ENCODE measurements at regions not wholly inside any gene's neighbourhood (a gene's known extent, or its start where the extent isn't known, plus 50 kb on each side); places are given as distances from the start of the nearest gene placed in this dataset.

DNA sequence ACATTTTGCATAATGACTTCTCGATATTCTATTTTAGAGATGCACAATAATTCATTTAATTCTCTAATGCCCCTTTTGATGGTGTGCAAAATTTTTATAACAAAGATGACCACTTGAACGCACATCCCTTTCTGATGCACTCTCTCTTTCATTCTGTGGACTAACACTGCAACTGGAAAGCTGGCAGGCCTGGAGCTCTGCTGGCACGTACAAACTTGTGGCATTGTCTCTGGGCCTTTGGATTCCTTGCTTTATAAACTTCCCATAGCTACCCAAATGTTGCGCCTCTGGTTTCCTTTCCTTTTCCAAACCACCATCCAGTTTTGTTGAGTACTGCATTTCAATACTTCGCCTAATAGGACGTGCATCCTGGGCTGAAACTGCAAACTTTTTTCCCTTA lies 194.5 kb upstream of the CFAP20DC start:
- intact Hi-C loops (cut with DNase I), result no loop called here
- ATAC-seq, result peak in 1 of 4 donors; percentile 47
- Histone ChIP-seq H3K27ac (no peak overlapping the region), H3K9me3 (no peaks in the 10 kb centered on the region), H3K4me1 (peaks cover 0 to 19% (median 12%) of the 10 kb centered on the region in 12 donors), H3K36me3 (no peaks in the 10 kb centered on the region), H3K27me3 (no peaks in the 10 kb centered on the region), H3K4me3 (no peak overlapping the region)
- TF ChIP-seq POLR2A (IDR thresholded peaks at IDR 0.05) (no peak), CTCF (IDR thresholded peaks at IDR 0.05) (no peak)
- 78 to 83% (median 80%) methylated on average over 6 of the region's 6 CpGs for WGBS, 4 donors
- DNase-seq, result no peak

- intact Hi-C loops (cut with DNase I), result no loop called here
- ATAC-seq (no peak), DNase-seq (no peak)
- WGBS, 4 donors, result 78 to 95% (median 92%) methylated on average over 1 of the region's 1 CpG
- no peak overlapping the region for H3K27ac ChIP-seq
- H3K4me1 ChIP-seq, result peaks cover 0 to 19% (median 12%) of the 10 kb centered on the region in 12 donors
- no peaks in the 10 kb centered on the region for H3K9me3 ChIP-seq
- no peaks in the 10 kb centered on the region for H3K36me3 ChIP-seq
- no peaks in the 10 kb centered on the region for H3K27me3 ChIP-seq
- H3K4me3 ChIP-seq, result no peak overlapping the region
- TF ChIP-seq POLR2A (IDR thresholded peaks at IDR 0.05), result no peak
- no peak for TF ChIP-seq CTCF (IDR thresholded peaks at IDR 0.05)
These were observed 193.7 kb upstream of the CFAP20DC start for GRCh38 chr3:59243476-59243875.

DNA sequence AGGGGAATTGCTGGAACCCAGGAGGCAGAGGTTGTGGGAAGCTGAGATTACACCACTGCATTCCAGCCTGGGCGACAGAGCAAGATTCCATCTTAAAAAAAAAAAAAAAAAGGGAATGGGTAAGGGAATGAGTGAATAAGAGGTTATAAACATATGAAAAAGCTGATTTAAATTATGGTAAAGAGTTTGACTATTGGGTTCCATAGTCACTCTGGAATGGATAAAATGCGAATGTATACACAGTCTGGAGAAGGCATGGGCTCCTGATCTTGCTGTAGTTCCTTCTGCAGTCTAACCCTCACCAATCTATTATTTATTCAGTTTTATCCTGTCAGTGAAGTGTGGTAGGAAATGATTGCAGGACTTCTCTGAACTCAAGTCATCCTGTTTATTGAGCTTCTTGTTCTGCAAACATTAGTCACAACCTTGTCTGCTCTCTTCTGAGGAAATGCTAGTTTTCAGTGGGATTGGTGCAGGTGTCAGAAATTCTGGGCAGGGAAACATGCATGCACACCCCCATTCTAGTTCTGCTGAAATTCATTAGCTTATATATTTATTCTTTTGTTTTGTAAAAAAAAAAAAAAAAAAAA lies 190.9 kb upstream of the CFAP20DC start:
- H3K36me3 ChIP-seq, result no peaks in the 10 kb centered on the region
- H3K27ac ChIP-seq, result no peak overlapping the region
- no peaks in the 10 kb centered on the region for H3K27me3 ChIP-seq
- DNase-seq (no peak), ATAC-seq (no peak)
- peaks cover 0 to 15% (median 10%) of the 10 kb centered on the region in 12 donors for H3K4me1 ChIP-seq
- no peak for TF ChIP-seq POLR2A (IDR thresholded peaks at IDR 0.05)
- H3K4me3 ChIP-seq, result no peak overlapping the region
- intact Hi-C loops (cut with DNase I), result no loop called here
- no peaks in the 10 kb centered on the region for H3K9me3 ChIP-seq
- 66 to 83% (median 77%) methylated on average over 2 of the region's 2 CpGs for WGBS, 4 donors

GRCh38 chr3:59237121-59237520 lies 187.3 kb upstream of the CFAP20DC start:
- ATAC-seq (no peak), DNase-seq (no peak)
- peaks cover 0 to 8% (median 0%) of the 10 kb centered on the region in 12 donors for H3K4me1 ChIP-seq
- H3K27me3 ChIP-seq, result no peaks in the 10 kb centered on the region
- 89 to 92% (median 92%) methylated on average over 6 of the region's 6 CpGs for WGBS, 4 donors
- H3K4me3 ChIP-seq, result no peak overlapping the region
- no peak overlapping the region for H3K27ac ChIP-seq
- TF ChIP-seq POLR2A (IDR thresholded peaks at IDR 0.05) (no peak), CTCF (IDR thresholded peaks at IDR 0.05) (no peak)
- H3K36me3 ChIP-seq, result no peaks in the 10 kb centered on the region
- intact Hi-C loops (cut with DNase I), result no loop called here
- no peaks in the 10 kb centered on the region for H3K9me3 ChIP-seq

DNA sequence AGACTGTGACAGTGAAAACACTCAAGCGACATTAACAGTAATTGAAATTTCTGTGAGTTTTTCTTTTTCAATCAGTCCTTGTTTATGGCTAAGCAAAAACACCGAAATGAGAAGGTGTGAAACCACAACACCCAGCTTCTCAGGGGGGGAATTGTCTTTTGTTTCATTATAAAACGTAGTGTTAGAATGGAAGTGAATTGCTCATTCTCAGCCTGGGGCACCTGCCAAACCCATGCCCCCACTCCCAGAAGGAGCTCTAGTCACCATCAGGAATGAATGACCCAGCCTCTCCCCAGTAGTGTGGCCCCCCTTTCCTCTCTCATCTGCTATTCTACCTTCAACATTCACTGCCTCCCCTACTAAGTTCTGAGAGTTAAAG lies 185.8 kb upstream of the CFAP20DC start:
- Histone ChIP-seq H3K27ac (no peak overlapping the region), H3K4me3 (no peak overlapping the region), H3K36me3 (no peaks in the 10 kb centered on the region), H3K9me3 (peaks cover 0 to 13% (median 0%) of the 10 kb centered on the region in 12 donors), H3K4me1 (peaks cover 0 to 8% (median 0%) of the 10 kb centered on the region in 12 donors), H3K27me3 (no peaks in the 10 kb centered on the region)
- no peak for TF ChIP-seq POLR2A (IDR thresholded peaks at IDR 0.05)
- TF ChIP-seq CTCF (IDR thresholded peaks at IDR 0.05), result no peak
- DNase-seq, result no peak
- intact Hi-C loops (cut with DNase I), result no loop called here
- ATAC-seq, result no peak
- 49 to 77% (median 67%) methylated on average over 3 of the region's 3 CpGs for WGBS, 4 donors

All from heart left ventricle (tissue), 16 donors.